ENCODE measurements at regions not wholly inside any gene's neighbourhood (a gene's known extent, or its start where the extent isn't known, plus 50 kb on each side); places are given as distances from the start of the nearest gene placed in this dataset.

DNA sequence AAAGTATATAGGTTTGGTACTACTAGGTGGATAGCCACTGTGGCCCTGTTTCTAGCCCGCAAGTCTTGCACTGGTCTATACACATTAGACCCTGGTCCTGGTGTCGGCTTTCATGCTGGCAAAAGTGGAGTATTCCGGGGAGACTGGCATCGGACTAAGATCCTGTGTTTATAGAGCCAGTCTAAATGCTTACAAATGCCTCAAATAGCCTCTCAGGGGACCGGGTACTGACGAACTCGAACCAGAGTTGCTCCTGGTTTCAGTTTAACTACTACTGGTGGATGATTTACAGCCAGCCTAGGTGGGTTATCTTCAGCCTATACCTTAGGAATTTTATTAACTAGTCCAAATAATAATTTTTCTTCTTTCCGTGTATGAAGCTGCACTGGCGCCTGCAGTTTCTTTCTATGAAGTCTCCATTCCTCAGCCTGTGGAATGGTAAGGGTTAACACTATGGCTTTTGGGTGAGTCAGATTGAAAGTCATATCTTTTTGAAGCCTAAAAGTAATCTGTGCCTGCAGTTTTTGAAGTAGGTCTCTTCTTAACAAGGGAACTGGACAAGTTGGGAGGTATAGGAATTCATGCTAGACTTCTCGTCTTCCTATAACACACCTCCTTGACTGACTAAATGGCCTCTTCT is 51.3 kb downstream of the OR10H4 start:
- DNase-seq = no peak

DNA sequence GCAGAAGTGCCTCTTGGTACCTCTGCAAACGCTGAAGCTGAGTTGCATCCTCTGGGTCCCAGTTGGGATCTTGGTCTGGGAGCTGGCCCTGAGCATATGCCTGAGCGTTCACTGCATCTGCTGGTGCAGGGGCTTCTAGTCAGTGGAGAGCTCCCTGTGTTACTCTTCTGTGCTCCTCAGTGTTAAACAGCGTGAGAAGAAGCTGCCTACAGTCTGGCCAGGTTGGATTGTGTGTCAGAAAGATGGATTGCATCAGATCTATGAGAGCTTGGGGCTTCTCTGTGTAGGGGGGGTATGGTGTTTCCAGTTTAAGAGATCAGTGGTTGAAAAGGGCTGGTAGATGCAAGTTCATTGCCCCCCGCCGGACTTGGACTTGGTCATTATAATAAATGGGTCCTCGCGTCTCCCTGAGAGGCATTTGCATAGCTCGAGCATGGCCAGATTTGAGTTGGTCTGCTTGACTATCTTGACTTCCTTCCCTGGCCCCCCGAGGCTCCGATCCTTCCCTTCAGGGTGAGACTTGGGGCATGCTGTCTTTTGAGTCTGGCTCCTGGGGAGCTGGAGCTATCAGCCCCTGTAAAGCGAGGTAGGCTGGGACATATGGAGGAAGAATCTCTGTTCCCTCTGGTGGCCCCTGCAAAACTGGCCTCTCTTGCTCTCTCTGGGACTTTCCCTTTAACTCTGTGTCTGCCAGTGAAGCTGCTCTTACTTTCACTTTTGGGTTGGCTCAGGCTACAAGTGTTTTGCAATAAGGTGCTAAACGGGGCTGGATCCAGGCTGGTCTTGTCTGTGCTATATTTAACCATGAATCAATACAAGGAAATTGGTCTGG is 52.9 kb downstream of the OR10H4 start:
- peak; percentile 53 for DNase-seq

DNA sequence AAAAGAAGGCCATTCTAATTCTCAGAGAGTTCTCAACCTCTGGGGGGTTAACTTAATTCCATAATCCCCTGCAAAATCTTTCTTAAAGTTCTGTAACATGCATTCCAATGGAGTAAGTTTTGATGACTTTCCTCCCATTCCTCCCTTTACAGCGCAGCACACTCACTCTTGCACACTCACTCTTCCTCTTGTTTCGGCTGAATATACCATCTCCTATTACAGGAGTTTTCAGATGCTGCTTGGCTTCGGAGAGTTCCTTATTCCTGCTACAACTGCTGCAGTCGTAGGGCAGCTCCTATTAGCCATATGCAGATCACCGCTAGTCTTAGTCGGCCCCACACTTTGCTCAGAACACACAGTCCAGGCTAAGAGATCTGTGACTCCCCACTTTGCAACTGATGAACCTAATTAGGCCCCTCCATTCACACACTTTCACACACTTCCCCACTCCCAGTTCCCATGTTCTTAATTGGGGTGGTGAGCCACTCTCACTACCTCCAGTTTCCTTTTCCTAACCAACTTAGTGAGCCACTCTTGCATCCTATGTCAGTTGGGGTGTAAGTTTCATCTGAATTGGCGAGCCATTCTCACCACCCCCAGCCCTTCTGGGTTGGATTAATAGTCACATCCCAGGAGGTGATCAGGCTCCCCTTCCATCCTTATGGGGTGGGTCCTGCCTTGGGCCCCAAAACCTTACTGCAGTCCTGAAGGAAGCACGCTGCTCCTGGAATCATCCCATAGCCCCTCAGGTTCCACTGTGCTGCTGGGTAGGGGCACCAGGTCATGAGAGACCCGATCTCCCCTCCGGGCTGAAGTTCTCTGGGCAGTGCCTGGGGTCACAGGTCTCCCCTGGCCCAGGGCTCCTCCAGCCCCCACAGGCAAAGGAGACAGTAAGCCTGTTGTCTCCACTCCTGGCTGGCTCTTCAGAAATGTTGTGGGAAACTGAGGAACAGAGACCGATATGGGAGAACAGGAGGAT is 53.9 kb downstream of the OR10H4 start:
- DNase-seq = no peak

DNA sequence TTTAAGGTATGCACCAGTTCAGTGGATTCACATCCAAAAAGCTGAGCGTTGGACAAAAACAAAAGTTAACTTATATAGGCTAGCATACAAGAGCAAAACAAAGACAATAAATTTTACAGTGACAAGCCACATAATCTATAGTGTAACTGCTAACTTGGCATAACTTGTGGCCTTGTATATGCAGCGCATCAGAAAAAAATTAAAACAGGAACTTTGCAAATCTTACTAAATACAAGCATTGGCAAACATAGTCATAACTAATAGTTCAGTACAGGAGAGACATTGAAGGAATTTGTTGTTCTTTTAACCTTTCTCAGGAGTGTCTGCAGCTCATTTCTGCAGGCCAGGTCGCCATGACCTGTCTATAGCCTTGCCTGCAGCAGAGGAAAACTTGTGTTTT is 54.6 kb downstream of the OR10H4 start:
- DNase-seq = no peak

DNA sequence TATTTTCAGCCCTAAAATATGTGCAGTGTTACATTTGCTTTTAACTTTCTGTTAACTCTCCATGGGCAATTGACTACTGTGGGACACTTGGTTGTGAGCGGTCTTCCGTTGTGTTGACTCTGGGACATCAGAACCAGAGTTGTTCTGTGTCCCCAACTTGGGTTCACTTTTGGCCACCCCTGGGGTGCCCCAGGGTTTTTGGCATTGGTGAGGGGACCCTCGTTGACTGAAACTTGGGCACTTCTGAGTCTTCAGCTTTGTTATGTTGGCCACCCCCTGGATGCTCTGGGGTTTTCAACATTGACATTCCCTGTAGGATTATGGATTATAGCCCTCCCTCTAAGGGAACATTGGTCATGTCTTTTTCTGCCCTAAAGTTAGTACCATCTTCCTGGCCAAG is 57.1 kb downstream of the OR10H4 start:
- DNase-seq = no peak

DNA sequence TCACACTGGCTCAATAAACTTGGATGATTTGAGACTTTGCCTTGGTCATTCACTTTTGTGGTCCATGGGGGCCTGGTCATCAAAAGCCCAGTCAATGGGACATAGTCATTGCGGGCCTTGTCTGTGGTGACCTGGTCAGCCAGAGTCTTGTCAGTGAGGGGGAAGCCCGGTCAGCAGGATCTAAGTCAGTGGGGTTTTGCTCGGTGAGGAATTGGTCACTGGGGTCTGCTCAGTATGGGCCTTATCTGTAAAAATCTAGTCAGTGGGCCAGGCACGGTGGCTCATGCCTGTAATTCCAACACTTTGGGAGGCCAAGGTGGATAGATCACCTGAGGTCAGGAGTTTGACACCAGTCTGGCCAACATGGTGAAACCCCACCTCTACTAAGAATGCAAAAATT is 63.7 kb upstream of the TPM4 start:
- no peak for DNase-seq

DNA sequence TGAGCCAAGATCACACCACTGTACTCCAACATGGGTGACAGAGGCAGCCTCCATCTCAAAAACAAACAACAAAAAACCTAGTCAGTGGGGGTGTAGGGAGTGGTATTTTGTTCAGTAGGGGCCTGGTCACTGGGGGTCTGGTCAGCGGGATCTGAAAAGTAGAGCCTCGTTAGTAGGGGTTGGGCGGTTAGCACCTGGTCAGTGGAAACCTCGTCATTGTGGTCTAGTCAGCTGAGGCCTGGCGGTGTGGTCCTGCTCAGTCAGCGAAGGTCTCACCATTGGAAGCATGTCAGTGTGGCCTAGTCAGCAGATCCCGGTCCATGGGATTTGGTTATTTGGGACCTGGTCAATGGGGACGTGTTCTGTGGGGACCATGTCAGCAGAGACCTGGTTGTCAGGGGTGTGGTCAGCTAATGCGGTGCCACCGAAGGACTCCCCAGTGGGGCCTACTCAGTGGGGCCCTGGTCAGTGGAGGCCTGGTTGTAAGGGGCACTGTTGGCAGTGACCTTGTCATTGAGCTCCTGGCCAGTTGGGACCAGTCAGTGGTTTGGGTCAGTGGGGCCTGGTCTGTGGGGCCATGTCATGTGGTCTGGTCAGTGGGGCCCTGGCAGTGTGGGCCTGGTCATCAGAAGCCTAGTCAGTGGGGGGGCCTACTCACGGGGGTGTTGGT is 63.0 kb upstream of the TPM4 start:
- DNase-seq = no peak

DNA sequence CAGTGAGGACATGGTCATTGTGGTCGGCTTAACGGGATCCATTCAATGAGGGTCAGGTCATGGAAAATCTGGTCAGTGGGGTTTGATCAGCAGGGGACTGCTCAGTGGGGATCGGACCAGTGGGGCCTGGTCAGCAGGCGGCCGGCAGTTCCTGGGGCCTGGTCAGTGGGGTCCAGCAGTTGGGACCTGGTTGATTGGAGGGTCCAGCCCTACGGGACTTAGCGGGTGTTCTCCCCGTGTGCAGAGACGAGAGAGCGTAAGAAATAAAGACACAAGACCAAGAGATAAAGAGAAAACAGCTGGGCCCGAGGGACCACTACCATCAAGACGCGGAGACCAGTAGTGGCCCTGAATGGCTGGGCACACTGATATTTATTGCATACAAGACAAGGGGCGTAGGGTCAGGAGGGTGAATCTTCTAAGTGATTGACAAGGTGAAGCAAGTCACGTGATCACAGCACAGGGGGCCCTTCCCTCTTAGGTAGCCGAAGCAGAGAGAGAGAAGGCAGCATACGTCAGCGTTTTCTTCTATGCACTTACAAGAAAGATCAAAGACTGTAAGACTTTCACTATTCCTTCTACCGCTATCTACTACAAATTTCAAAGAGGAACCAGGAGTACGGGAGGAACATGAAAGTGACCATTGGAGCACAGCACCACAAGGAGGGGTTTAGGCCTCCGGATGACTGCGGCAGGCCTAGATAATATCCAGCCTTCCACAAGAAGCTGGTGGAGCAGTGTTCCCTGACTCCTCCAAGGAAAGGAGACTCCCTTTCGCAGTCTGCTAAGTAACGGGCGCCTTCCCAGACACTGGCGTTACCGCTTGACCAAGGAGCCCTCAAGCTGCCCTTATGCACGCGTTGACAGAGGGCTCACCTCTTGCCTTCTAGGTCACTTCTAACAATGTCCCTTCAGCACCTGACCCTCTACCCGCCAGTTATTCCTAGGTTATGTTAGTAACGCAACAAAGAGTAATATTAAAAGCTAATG is 62.1 kb upstream of the TPM4 start:
- DNase-seq = no peak

DNA sequence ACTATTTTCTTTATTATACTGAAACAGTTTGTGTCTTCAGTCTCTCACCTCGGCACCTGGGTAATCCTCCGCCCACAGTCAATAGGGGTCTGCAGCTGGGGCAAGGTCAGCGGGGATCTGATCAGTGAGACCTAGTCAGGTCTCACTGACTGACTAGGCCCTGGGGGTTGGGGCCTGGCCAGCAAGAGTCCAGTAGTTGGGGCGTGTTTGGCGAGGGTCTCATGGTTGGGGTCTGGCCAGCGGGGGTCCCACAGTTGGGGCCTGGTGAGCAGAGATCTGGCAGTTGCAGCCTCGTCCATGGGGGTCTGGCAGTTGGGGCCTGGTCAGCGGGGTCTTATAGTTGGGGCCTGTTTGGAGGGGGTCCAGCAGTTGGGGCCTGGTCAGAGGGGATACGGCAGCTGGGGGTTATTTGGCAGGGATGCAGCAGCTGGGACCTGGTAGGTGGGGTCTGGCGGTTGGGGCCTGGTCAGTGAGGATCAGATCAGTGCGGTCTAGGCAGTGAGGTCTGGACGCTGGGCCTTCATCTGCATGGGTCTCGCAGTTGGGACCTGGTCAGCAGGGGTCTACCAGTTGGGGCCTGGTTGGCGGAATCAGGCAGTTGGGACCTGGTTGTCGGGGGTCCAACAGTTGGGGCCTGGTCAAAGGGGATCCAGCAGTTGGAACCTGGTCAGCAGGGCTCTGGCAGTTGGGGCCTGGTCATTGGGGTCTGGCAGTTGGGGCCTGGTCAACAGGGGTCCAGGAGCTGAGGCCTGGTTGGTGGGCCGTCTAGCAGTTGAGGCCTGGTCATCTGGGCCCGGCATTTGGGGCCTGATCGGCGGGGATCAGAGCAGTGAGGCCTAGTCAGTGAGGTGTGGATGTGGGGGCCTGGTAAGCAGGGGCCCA is 61.1 kb upstream of the TPM4 start:
- no peak for DNase-seq

DNA sequence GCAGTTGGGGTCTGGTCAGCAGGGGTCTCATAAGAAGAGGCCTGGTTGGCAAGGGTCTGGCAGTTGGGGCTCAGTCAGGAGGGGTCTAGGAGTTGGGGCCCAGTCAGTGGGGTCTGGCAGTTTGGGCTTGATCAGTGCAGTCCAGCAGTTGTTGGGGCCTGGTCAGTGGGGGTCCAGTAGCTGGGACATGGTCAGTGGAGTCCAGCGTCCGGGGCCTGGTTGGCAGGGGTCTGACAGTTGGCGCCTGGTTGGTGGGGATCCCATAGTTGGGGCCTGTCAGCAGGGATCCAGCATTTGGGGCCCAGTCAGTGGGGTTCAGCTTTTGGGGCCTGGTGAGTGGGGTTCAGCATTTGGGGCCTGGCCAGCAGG is 60.5 kb upstream of the TPM4 start:
- DNase-seq = no peak

DNA sequence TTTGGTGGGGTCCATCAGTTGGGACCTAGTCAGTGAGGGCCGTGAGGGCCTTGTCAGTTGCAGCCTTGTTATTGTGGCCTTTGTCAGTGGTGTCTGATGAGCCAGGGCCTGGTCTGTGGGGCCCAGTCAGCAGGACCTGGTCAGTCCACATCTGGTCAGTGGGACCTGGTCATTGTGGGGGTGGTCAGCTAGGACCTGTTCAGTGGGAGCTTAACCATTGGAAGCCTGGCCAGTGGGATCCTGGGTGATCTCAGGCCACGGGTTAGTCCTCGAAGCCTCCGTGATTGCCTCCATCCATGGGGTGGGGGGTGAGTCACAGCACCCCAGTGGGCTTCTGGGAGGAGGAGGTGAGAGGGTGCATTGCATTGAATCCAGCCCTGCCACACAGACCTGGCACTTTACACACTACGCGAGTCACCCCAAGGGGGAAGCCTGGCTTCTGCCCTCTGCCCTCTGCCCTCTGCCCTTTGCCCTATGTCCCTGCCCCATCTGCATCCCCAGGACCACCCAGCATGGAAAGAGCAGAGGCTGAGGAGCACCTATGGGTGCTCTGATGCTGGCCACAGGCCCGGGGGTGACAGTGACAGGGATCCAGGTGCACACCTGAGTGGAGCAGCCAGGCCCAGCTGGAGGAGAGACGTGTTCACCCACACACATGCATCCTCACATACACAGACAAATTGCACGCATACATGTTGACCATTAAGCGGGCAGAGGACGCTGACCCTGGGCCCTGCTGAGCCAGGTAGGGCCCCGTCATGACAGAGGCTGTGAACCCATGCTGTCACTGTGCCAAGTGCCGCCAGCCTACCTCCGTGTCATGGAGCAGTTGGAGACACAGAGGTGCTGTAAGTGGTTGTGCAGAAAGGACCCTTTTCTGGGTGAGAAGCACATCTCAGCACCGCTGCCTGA is 59.8 kb upstream of the TPM4 start:
- no peak for DNase-seq

DNA sequence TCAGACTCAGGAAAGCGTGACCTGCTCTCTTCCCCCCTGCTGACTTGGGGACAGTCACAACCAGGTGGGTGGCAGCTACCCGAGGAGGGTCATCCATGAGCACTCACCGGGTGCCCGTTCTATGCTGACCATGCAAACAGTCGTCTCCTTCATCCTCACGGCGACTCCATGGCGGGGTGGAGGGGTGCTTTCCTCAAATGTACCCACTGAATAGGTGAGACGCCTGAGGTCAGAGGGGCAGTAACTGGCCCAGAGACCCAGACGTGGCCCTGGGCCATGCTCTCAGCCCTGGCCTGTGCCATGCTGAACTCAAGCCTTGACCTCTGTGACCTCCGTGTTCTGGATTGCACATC is 59.2 kb upstream of the TPM4 start:
- DNase-seq = no peak

DNA sequence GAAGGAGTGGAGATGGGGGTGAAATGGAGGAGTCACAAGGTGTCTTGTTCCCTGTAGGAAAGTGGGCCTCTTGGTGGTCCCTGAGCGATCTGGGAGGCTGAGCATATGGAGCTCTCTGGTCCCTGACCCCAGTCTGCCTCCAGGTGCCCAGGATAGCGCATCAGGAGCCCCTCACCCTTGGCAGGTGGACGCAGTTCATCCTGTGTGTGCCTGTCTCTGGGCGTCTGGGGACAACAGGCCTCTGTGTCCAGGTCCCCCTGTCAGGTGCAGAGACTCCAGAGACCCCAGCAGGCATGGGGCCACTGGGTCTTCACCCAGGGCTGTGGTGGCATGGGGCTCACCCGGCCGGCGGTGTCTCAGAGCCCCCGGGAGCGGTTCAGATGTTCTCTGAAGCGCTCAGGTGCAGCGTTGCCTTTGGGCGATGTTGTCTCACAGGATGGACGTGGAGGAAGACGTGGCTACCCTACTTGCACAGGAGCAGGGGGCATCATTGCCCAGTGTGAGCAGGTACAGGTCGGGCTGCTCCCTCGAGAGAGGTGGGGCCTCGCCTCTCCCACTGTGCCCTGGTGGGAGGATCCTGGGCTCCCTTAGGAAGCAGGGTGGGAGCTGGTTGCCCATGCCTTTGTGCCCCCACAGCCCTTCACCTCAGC is 58.1 kb upstream of the TPM4 start:
- no peak for DNase-seq

DNA sequence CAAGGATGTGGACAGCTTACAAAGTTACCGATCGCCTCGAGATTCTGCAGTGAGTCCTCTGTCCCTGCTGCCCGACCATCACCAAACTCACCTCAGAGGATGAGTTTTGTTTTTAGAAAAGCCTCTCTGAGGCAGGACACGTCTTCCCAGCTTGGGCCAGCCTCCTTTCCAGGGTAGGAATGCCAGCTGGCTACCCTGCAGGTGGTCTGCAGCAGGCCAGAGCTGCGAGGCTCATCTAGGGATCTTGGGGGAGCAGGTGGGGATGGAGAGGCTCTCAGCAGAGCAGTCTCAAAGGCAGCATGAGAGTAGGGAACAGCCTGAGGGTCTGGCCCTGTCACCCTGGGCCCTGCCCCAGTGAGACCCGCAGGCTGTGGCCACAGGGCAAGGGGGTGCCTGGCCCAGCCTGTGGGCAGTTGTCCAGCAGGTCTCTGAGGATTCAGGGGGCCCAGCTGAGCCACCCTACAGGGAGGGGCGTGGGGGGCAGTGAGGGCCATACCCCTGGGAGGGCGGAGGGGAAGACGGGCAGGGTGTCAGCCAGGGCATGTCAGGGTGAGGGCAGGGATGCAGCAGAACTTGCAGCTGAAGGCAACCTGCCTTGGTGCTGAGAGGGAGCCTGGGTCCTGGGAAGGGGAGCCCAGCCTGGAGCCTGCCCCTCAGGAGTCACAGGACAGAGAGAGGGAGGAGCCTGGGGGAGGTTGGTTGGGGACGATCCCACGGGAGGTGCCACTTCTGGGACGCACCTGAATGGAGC is 57.3 kb upstream of the TPM4 start:
- no peak for DNase-seq

DNA sequence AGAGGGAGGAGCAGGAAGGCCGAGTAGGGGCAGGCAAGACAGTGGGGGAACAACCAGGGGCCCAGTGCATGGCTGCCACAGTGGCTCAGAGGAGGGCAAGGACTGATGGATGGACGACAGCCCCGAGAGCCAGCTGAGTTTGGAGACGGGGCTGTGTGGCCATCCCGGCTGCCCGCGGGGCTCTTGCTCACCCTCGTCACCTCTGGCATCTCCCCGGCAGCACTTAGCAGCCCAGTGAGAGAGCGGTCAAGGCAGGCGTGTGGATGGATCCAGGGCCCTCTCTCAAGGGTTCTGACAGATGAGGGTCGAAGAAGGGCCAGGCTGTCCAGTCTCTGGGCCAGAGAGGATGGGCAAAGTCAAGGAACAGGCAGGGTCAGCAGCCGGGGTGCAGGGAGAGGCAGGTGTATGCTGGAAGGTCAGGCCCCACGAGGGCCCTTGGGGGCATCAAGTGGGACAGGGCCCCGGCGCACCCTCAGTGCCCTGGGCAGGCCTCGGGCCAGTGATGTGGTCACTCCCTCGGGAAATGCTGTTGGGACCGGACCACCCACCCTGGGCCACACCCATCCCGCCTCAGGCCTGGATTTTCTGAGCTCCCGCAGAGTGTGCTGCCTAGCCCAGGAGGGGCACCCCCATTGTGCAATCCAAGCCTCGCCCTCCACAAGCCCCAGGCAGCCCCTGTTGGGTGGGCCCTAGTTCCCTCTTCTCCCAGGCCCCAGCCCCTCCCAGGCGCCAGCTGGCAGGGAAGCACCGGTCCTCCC is 56.4 kb upstream of the TPM4 start:
- DNase-seq = no peak

DNA sequence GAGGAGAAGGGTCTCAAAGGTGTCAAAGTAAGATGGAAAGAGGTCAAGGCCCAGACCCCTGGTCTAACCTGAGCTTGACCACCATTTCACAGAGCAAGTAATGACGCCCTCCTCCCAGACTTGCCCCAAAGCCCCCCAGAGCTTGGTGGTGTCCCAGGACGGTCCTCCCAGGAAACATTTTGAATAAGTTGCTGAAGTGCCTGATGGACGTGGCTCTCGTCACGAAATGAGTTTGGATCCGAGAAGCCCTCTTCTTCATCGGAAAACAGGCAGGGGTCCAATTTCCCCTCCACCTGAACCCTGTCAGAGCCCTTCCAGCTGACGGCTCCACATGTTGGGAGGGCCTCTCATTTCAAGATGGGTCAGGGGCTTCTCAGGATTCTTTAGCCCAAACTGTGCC is 54.5 kb upstream of the TPM4 start:
- no peak for DNase-seq

DNA sequence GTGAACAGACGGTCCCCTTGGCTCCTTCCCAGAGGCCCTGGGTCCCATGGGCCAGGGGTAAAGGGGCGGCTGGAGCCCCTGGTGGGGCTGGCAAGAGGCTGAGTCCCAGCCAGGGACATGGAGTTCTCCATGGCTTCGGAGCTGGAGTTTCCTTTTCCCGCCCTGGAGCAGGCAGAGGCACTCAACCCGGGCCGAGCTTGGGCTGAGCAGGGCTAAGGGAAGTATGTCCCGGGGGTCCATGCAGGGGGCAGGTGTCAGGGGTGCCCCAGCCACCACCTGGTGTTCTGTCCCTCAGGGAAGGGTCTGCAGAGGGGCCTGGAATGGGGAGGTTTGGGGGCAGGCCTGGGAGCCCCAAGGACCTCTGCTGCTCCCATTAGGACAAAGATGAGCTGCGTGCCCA is 54.0 kb upstream of the TPM4 start:
- DNase-seq = no peak

DNA sequence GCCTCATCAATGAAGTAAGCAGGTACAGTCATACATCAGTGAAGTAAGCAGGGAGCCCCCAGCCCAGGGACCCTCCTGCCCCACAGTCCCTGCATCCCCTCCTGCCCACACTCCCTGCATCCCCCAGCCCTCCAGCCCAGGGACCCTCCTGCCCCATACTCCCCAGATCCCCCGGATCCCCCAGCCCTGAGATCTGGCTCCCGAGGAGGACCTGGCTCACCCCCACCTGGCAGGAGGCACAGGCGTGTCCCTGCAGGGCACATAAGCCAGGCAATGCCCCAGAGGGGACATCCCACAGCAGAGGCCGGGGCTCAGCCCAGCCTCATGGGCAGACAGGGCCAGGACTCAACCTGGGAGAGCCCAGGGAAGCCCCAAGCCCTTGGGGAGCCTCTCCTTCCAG is 53.6 kb upstream of the TPM4 start:
- DNase-seq = no peak
